NCI-H2196 (cell line): ENCODE measurements at regions not wholly inside any gene's neighbourhood (a gene's known extent, or its start where the extent isn't known, plus 50 kb on each side); places are given as distances from the start of the nearest gene placed in this dataset.
A peak's percentile ranks its signal among the peaks of the same experiment; 100 is the strongest.

ENCODE experiments used
- DNase-seq: peaks from one replicate; lab custom pipeline; 2025; ENCODE audit not compliant: unreplicated experiment; lab: John Stamatoyannopoulos, UW

- no peak for DNase-seq
Measured at GRCh38 chr1:208631092-208631491, 386.9 kb upstream of the PLXNA2 start.

- no peak for DNase-seq
Measured at GRCh38 chr1:208631506-208631905, 387.3 kb upstream of the PLXNA2 start.

DNA sequence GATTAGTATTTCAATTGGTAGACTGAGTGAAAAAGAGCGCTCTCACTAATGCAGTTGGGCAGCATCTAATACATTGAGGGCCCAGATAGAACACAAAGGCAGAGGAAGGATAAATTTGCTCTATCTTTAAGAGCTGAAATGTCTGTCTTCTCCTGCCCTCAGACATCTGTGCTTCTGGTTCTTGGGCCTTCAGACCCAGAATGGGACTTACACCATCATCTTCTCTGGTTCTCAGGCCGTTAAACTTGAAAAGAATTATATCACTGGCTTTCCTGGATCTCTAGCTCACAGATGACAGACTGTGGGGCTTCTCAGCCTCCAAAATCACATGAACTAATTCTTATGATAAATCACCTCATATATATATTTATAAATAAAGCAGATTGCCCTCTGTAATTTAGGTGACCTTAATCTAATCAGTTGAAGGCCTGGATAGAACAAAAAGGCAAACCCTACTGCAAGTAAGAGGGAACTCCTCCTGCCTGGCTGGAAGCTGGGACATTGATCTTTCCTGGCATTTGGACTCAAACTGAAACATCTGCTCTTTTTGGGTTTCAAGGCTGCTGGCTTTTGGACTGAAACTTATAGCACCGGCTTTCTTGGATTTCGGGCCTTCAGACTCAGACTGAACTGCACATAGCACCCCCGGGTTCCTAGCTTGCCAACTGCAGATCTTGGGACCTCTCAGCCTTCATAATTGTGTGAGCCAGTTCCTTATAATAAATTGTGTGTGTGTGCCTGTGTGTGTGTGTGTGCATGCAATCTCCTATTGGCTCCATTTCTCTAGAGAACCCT lies 390.4 kb upstream of the PLXNA2 start:
- DNase-seq, result no peak

GRCh38 chr1:208637181-208637580 lies 393.0 kb upstream of the PLXNA2 start:
- DNase-seq, result no peak

- DNase-seq, result no peak
Measured at GRCh38 chr1:208639382-208639781, 395.2 kb upstream of the PLXNA2 start.

DNA sequence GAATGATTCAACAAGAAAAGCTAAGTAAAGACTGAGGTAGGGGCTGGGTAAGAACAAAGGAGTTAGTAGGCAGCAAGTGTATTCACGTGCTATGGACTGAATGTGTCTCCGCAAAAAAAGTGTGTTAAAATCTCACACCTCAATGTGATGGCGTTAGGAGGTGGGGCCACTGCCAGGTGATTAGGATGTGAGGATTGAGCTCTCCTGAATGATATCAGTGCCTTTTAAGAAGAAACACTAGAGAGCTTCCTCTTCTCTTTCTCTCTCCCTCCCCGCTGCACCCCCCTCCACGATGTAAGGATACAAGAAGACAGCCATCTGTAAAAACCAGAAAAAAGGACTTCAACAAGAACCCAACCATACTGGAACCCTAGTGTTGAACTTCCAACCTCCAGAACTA lies 396.1 kb upstream of the PLXNA2 start:
- DNase-seq, result no peak

DNA sequence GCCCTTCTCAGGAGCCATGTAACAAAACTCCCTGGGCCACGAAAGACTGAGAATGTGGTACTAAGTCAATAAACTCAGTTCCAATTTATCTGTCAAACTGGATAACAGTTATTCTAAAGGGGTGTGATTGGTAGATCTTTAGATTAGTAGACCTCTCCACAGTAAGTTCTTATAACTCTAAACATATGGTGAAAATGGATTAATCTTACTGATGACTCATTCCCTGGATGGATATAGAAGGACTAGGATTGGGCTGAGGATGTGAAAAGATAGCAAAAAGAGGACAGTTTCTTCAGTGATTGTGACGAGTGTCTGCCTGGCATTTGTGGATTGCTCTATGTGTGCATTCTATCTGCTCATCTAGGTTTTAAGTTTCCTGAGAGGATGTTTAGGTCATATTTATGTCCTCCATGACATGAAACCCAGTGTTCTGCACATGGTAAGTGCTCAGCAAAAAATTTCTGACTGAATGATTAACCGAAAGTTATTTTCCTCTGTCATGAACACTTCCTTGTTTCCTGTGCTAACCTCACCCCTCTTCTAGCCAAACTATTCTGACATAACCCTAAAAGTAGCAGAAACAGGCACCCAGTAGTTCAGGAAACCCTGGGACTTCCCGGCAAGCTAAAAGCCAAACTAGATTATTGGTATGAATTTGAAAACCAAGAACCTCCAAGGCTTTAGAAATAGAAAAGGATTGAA lies 397.5 kb upstream of the PLXNA2 start:
- no peak for DNase-seq

- DNase-seq, result no peak
Measured at GRCh38 chr1:208643005-208643597, 398.9 kb upstream of the PLXNA2 start.

GRCh38 chr1:208644401-208645160 lies 400.4 kb upstream of the PLXNA2 start:
- DNase-seq, result no peak

DNA sequence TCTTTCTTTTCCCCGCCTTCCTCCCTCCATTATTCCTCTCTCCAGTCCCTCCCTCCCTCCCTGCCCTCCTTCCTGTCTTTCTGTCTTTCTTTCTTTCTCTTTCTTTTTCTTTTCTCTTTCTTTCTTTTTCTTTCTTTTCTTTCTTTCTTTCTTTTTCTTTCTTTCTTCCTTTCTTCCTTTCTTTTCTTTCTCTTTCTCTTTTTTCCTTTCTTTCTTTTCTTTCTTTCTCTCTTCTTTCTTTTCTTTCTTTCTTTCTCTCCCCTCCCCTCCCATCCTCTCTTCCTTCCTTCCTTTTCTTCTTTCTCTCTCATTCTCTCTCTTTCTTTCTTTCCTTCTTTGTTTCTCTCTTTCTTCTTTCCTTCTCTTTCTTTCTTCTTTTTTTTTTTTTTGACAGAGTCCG lies 402.2 kb upstream of the PLXNA2 start:
- no peak for DNase-seq

DNA sequence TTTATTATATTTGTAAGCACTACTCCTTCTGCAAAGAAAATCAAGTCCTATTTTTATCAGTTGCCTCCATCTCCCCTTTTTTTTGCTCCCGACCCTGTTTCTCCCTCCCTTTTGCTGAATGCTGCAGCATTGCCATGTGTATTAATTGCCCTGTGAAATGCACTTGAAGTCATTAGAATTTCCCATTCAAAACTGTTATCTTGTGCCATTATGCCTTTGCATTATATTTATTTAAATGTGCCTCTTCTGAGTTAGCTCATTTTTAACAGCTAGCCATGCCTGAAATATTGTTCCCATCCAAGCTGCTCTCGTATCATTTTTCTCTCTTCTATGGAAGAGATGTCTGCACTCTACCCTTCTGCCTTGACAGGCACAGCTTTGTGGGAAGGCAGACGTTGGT lies 404.0 kb upstream of the PLXNA2 start:
- no peak for DNase-seq

- DNase-seq, result peak; percentile 79
Measured at GRCh38 chr1:208652296-208653160, 408.3 kb upstream of the PLXNA2 start.

- no peak for DNase-seq
Measured at GRCh38 chr1:208653426-208653825, 409.2 kb upstream of the PLXNA2 start.

- DNase-seq, result no peak
Measured at GRCh38 chr1:208654241-208654640, 410.1 kb upstream of the PLXNA2 start.

DNA sequence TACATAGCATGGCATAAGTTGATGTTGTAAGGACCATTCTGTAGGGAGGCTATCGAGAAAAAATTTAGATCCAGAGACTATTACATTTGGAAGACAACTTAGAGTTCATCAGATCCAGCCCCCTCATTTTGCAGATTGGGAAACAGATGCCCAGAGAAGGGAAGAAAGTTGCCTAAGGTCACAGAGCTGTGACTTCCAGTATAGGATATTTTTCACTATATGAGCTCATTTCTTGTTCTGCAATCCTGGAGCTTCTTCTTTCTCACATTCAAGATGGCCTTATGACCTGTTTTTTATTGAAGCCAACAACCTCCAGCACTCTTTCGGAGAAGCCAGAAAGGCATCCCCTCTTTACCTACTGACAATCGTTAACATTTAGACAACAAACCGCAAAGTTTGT lies 421.8 kb upstream of the PLXNA2 start:
- DNase-seq, result no peak

DNA sequence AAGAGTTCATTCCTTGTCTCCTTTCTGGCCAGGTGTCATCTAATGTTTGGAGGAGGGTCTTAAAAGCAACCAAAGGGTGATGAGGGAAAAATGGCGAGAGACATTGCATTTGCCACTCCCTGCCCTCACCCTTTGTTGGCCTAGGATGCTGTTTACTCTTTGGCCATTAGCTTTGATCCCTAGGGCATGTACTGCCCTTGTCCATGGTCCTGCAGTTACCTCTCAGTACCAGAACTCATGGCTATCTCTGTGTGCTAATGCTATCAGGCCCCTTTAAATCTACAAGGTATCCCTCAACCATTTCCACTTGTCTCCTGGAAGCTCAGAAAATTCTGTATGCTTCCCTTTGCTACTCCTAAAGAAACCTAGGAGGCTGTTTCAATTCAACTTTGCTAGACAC lies 424.8 kb upstream of the PLXNA2 start:
- no peak for DNase-seq

- no peak for DNase-seq
Measured at GRCh38 chr1:208670778-208671177, 426.6 kb upstream of the PLXNA2 start.

DNA sequence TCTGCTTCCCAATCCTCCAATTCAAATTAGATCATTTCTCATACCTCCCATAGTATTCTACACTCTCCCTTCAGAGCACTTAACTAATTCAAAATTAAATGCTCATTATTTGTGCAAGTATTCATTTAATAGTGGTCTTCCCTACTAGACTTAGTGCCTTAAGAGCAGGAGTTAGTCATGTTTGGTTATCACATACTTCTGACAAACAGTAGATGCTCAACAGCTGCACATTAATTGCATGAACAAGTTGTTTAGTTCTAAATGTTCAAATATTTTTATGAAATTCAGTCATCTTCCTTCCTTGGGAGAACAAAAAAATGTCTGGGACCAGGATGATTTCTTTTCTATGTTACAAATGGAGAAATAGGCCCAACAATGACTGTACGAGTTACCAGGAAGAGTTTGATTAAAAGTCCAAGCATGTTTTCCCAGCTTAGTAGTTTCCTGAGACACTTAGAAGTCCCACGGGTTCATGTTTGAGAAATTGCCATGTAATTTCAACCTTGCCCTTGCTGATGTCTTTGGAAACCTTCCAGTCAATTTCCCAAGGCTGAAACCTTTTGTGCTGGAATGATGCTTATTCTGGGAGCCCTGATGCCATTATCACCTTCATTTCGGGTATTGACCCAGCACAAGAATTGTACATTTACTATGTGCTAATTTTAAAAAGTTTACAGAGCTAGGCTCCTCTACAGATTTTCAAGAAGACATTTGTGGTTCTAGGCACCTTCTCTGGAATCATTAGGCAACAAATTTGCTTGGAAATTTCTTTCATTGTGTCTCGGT lies 437.9 kb upstream of the PLXNA2 start:
- no peak for DNase-seq

DNA sequence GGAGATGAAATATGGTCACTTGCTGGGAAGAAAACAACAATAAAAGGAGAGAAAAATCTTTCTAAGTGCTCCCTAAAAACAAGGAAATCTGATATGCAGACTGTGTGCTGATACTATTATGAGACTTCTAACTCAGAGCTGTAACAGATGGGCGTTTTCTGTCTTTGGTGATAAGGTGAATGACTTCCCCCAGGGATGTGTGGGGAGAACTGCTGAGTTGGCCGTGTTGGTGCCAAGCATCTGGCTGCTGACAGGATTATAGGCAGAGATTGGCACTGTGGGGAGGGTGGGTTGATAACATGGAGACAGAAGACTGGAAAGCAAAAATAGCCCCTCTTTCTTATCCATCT lies 438.5 kb upstream of the PLXNA2 start:
- no peak for DNase-seq

- no peak for DNase-seq
Measured at GRCh38 chr1:208683141-208683540, 439.0 kb upstream of the PLXNA2 start.
